Vagina (tissue), 2 donors: ENCODE measurements at regions not wholly inside any gene's neighbourhood (a gene's known extent, or its start where the extent isn't known, plus 50 kb on each side); places are given as distances from the start of the nearest gene placed in this dataset.

Experiments
- DNase-seq, 2 donors: peaks; one replicate each; pipeline ENCODE4 v3.0.0-alpha.2; 2017; ENCODE audit errors: extremely low spot score in 2 of 2
- H3K27ac ChIP-seq: fragments of 200-600 bp; sonication (generic); one replicate; pipeline ENCODE4 v1.5.1; 2019
- H3K27me3 ChIP-seq: fragments of 200-600 bp; sonication (generic); one replicate; pipeline ENCODE4 v1.5.1; 2019
- H3K36me3 ChIP-seq, 2 donors: fragments of 200-600 bp; sonication (generic); one replicate each; pipeline ENCODE4 v1.5.1; 2017 to 2019
- H3K4me1 ChIP-seq: fragments of 200-600 bp; sonication (generic); one replicate; pipeline ENCODE4 v1.5.1; 2019
- H3K4me3 ChIP-seq, 2 donors: fragments of 200-600 bp; sonication (generic); 1 replicate in 1 of 2; 2 replicates in 1 of 2; pipeline ENCODE4 v1.5.1; 2016 to 2019
- H3K9me3 ChIP-seq: fragments of 200-600 bp; sonication (generic); one replicate; pipeline ENCODE4 v1.5.1; 2019
- CTCF ChIP-seq, 3 experiments: fragments of 450-650 bp in 2 of 3; fragments of 200-600 bp in 1 of 3; sonication (generic) in 1 of 3; IDR thresholded peaks; one replicate each; pipeline ENCODE4 v1.5.1; 2017 to 2019; ENCODE audit warnings: antibody characterized with exemption in 3 of 3, mild to moderate bottlenecking in 2 of 3, moderate library complexity in 2 of 3
- POLR2A ChIP-seq, 2 donors: fragments of 450-650 bp; IDR thresholded peaks; one replicate each; pipeline ENCODE4 v1.6.1; 2017; ENCODE audit warnings: antibody characterized with exemption in 2 of 2, mild to moderate bottlenecking in 2 of 2, moderate library complexity in 2 of 2
- POLR2AphosphoS5 ChIP-seq, 2 donors: sonication (generic); formaldehyde crosslinking; IDR thresholded peaks; one replicate each; pipeline ENCODE4 v1.9.0; 2017; ENCODE audit warnings: antibody characterized with exemption in 2 of 2, mild to moderate bottlenecking in 2 of 2, low read depth in 1 of 2; ENCODE audit not compliant: insufficient read depth in 1 of 2
- intact Hi-C: fragments of 100-400 bp; cut with DNase I; formaldehyde crosslinking; loops from one replicate; pipeline ENCODE4 v1.15.1; 2023

- TF ChIP-seq POLR2AphosphoS5 (IDR thresholded peaks at IDR 0.05; ENCODE audit: insufficient read depth in 1 of 2, low read depth in 1 of 2) = no peak
- no peak for TF ChIP-seq POLR2A (IDR thresholded peaks at IDR 0.05)
- TF ChIP-seq CTCF (IDR thresholded peaks at IDR 0.05) = no peak
- intact Hi-C loops = no loop called here
- Histone ChIP-seq H3K4me1 (no peaks in the 10 kb centered on the region), H3K9me3 (no peaks in the 10 kb centered on the region), H3K27ac (no peak overlapping the region), H3K27me3 (no peaks in the 10 kb centered on the region), H3K36me3 (no peaks in the 10 kb centered on the region), H3K4me3 (no peak overlapping the region)
- no peak for DNase-seq
Measured at GRCh38 chr16:9270424-9270823, 179.0 kb downstream of the HAPSTR1 start.

GRCh38 chr16:9270941-9271340 lies 179.5 kb downstream of the HAPSTR1 start:
- intact Hi-C loops = no loop called here
- Histone ChIP-seq H3K36me3 (no peaks in the 10 kb centered on the region), H3K4me3 (no peak overlapping the region), H3K27ac (no peak overlapping the region), H3K27me3 (no peaks in the 10 kb centered on the region), H3K4me1 (no peaks in the 10 kb centered on the region), H3K9me3 (no peaks in the 10 kb centered on the region)
- no peak for DNase-seq
- no peak for TF ChIP-seq POLR2AphosphoS5 (IDR thresholded peaks at IDR 0.05; ENCODE audit: insufficient read depth in 1 of 2, low read depth in 1 of 2)
- TF ChIP-seq POLR2A (IDR thresholded peaks at IDR 0.05) = no peak
- TF ChIP-seq CTCF (IDR thresholded peaks at IDR 0.05) = no peak

GRCh38 chr16:9271841-9272240 lies 180.4 kb downstream of the HAPSTR1 start:
- TF ChIP-seq POLR2A (IDR thresholded peaks at IDR 0.05) (no peak), CTCF (IDR thresholded peaks at IDR 0.05) (no peak)

GRCh38 chr16:9275377-9275776 lies 183.9 kb downstream of the HAPSTR1 start:
- TF ChIP-seq CTCF (IDR thresholded peaks at IDR 0.05) (no peak), POLR2AphosphoS5 (IDR thresholded peaks at IDR 0.05; ENCODE audit: insufficient read depth in 1 of 2, low read depth in 1 of 2) (no peak), POLR2A (IDR thresholded peaks at IDR 0.05) (no peak)
- H3K4me1 ChIP-seq = no peaks in the 10 kb centered on the region
- no peak overlapping the region for H3K27ac ChIP-seq
- no peaks in the 10 kb centered on the region for H3K9me3 ChIP-seq
- no peak for DNase-seq
- H3K4me3 ChIP-seq = no peak overlapping the region
- H3K36me3 ChIP-seq = no peaks in the 10 kb centered on the region
- no peaks in the 10 kb centered on the region for H3K27me3 ChIP-seq
- intact Hi-C loops = no loop called here

More at GRCh38 chr16:9271841-9272240, 180.4 kb downstream of the HAPSTR1 start:
- Histone ChIP-seq H3K4me1 (no peaks in the 10 kb centered on the region), H3K9me3 (no peaks in the 10 kb centered on the region), H3K27me3 (no peaks in the 10 kb centered on the region), H3K27ac (no peak overlapping the region), H3K36me3 (no peaks in the 10 kb centered on the region), H3K4me3 (no peak overlapping the region)
- intact Hi-C loops = no loop called here
- DNase-seq = no peak

GRCh38 chr16:9275816-9276354 lies 184.4 kb downstream of the HAPSTR1 start:
- TF ChIP-seq CTCF (IDR thresholded peaks at IDR 0.05) (no peak), POLR2A (IDR thresholded peaks at IDR 0.05) (no peak), POLR2AphosphoS5 (IDR thresholded peaks at IDR 0.05; ENCODE audit: insufficient read depth in 1 of 2, low read depth in 1 of 2) (no peak)
- H3K36me3 ChIP-seq = no peaks in the 10 kb centered on the region
- intact Hi-C loops = no loop called here
- H3K27ac ChIP-seq = no peak overlapping the region
- no peaks in the 10 kb centered on the region for H3K4me1 ChIP-seq
- no peak overlapping the region for H3K4me3 ChIP-seq
- DNase-seq = no peak
- no peaks in the 10 kb centered on the region for H3K27me3 ChIP-seq
- no peaks in the 10 kb centered on the region for H3K9me3 ChIP-seq
